SK-N-SH (cell line): ENCODE measurements at regions not wholly inside any gene's neighbourhood (a gene's known extent, or its start where the extent isn't known, plus 50 kb on each side); places are given as distances from the start of the nearest gene placed in this dataset.

Experiments used
- CTCF ChIA-PET: fragments of 300-600, 350-600 bp; formaldehyde crosslinking; extraction: SDS; loops from one replicate; lab custom pipeline; 2021; lab: Yijun Ruan, JAX
- POLR2A ChIA-PET: fragments of 350-600 bp; sonication (Branson Sonifier 250); formaldehyde crosslinking; extraction: SDS; loops from one replicate; lab custom pipeline; 2020; ENCODE audit warnings: antibody characterized with exemption, inconsistent platforms; lab: Yijun Ruan, JAX
- DNase-seq: peaks from one replicate; pipeline ENCODE4 v3.0.0; 2012
- H2AFZ ChIP-seq: fragments of 200-600 bp; sonication (generic); 2 replicates; pipeline ENCODE4 v1.8.1; 2016; ENCODE audit warnings: antibody characterized with exemption, mild to moderate bottlenecking, low read depth
- H3F3A ChIP-seq: fragments of 200-600 bp; sonication (generic); replicated peaks from 2 replicates; pipeline ENCODE3; 2016; ENCODE audit warnings: antibody characterized with exemption, mild to moderate bottlenecking; ENCODE audit not compliant: insufficient read depth
- H3K27ac ChIP-seq, 2 experiments: fragments of 200-500 bp in 1 of 2; fragments of 200-600 bp in 1 of 2; sonication (Bioruptor generic) in 1 of 2; sonication (generic), shearing (Covaris generic) in 1 of 2; 2 replicates each; pipeline versions ENCODE4 v1.5.1 to v1.6.1; 2014 to 2016; ENCODE audit warnings: low read depth in 2 of 2, inconsistent platforms in 1 of 2, low read length in 1 of 2, mild to moderate bottlenecking in 1 of 2, mixed read lengths in 1 of 2
- H3K27me3 ChIP-seq: fragments of 200-600 bp; sonication (generic), shearing (Covaris generic); 2 replicates; pipeline ENCODE4 v1.6.1; 2016; ENCODE audit warnings: mixed run types; ENCODE audit not compliant: insufficient read depth
- H3K36me3 ChIP-seq, 2 experiments: fragments of 200-500 bp in 1 of 2; fragments of 200-600 bp in 1 of 2; sonication (Bioruptor generic) in 1 of 2; sonication (generic) in 1 of 2; replicated peaks in 1 of 2; 2 replicates each; pipeline versions ENCODE3 to v1.5.1; 2014 to 2016; ENCODE audit warnings: low read length in 1 of 2, mild to moderate bottlenecking in 1 of 2; ENCODE audit not compliant: insufficient read depth in 2 of 2, control insufficient read depth in 1 of 2
- H3K4me1 ChIP-seq, 2 experiments: fragments of 200-500 bp in 1 of 2; fragments of 200-600 bp in 1 of 2; sonication (Bioruptor generic) in 1 of 2; sonication (generic), shearing (Covaris generic) in 1 of 2; 2 replicates each; pipeline versions ENCODE4 v1.5.1 to v1.6.1; 2014 to 2016; ENCODE audit warnings: low read depth in 1 of 2, low read length in 1 of 2, mixed run types in 1 of 2; ENCODE audit not compliant: insufficient read depth in 2 of 2, control insufficient read depth in 1 of 2
- H3K4me2 ChIP-seq: fragments of 200-600 bp; sonication (generic), shearing (Covaris generic); 2 replicates; pipeline ENCODE4 v1.6.1; 2017; ENCODE audit warnings: mixed run types
- H3K4me3 ChIP-seq, 2 experiments: fragments of 200-500 bp in 1 of 2; fragments of 200-600 bp in 1 of 2; sonication (Bioruptor generic) in 1 of 2; sonication (generic), shearing (Covaris generic) in 1 of 2; 2 replicates each; pipeline versions ENCODE4 v1.5.1 to v1.8.1; 2014 to 2016; ENCODE audit warnings: low read depth in 2 of 2, inconsistent platforms in 1 of 2, low read length in 1 of 2, mild to moderate bottlenecking in 1 of 2, mixed read lengths in 1 of 2, moderate library complexity in 1 of 2
- H3K79me2 ChIP-seq: fragments of 200-600 bp; sonication (generic); 2 replicates; pipeline ENCODE4 v1.8.1; 2017; ENCODE audit warnings: mild to moderate bottlenecking; ENCODE audit not compliant: insufficient read depth
- H3K9ac ChIP-seq: fragments of 200-600 bp; sonication (generic); 2 replicates; pipeline ENCODE4 v1.6.1; 2017; ENCODE audit warnings: mixed run types
- H3K9me2 ChIP-seq: fragments of 200-600 bp; sonication (generic); 2 replicates; pipeline ENCODE4 v1.6.1; 2017; ENCODE audit warnings: mixed run types
- H3K9me3 ChIP-seq: fragments of 200-600 bp; sonication (generic); 2 replicates; pipeline ENCODE4 v1.6.1; 2017; ENCODE audit warnings: mixed run types, mild to moderate bottlenecking, moderate library complexity
- H4K20me1 ChIP-seq: fragments of 200-600 bp; sonication (generic); 2 replicates; pipeline ENCODE4 v1.6.1; 2017; ENCODE audit warnings: mild to moderate bottlenecking, mixed run types; ENCODE audit not compliant: insufficient read depth
- EZH2phosphoT487 ChIP-seq: fragments of 200-600 bp; sonication (generic); IDR thresholded peaks from 2 replicates; pipeline ENCODE4 v1.6.1; 2017; ENCODE audit warnings: low read depth, mixed run types, mild to moderate bottlenecking, antibody characterized with exemption, moderate library complexity, borderline replicate concordance
- FOXJ3 ChIP-seq: sonication (generic); formaldehyde crosslinking; IDR thresholded peaks from 2 replicates; pipeline ENCODE4 v1.5.1; 2020; ENCODE audit warnings: mild to moderate bottlenecking, missing genetic modification reagents
- FOXM1 ChIP-seq: IDR thresholded peaks from 2 replicates; pipeline ENCODE4 v1.4.0; 2012; ENCODE audit warnings: low read depth, mild to moderate bottlenecking
- GABPA ChIP-seq: IDR thresholded peaks from 2 replicates; pipeline ENCODE4 v1.4.0; 2012; ENCODE audit warnings: low read depth, mild to moderate bottlenecking
- GATA2 ChIP-seq: sonication (generic); formaldehyde crosslinking; IDR thresholded peaks from 2 replicates; pipeline ENCODE4 v1.5.0; 2020; ENCODE audit warnings: mild to moderate bottlenecking, missing genetic modification reagents
- NFIC ChIP-seq: IDR thresholded peaks from 2 replicates; pipeline ENCODE4 v1.4.0; 2012; ENCODE audit warnings: borderline replicate concordance
- PBX3 ChIP-seq: IDR thresholded peaks from 2 replicates; pipeline ENCODE4; 2012
- RCOR1 ChIP-seq: fragments of 150-350 bp; IDR thresholded peaks from 2 replicates; pipeline ENCODE4 v1.6.1; 2017; ENCODE audit warnings: antibody characterized with exemption, low read length
- REST ChIP-seq: IDR thresholded peaks from 2 replicates; pipeline ENCODE4 v1.6.1; 2012; ENCODE audit warnings: mild to moderate bottlenecking, low read depth, low read length, moderate library complexity
- RXRA ChIP-seq: IDR thresholded peaks from 2 replicates; pipeline ENCODE4 v1.4.0; 2012; ENCODE audit warnings: low read depth, mild to moderate bottlenecking, borderline replicate concordance
- TAF1 ChIP-seq: IDR thresholded peaks from 2 replicates; pipeline ENCODE4 v1.6.1; 2012; ENCODE audit warnings: low read depth, mild to moderate bottlenecking, low read length, moderate library complexity, borderline replicate concordance
- TCF12 ChIP-seq: IDR thresholded peaks from 2 replicates; pipeline ENCODE4 v1.4.0; 2012
- TEAD4 ChIP-seq: IDR thresholded peaks from 2 replicates; pipeline ENCODE4 v1.4.0; 2012; ENCODE audit warnings: mild to moderate bottlenecking, borderline replicate concordance; ENCODE audit not compliant: insufficient read depth
- USF2 ChIP-seq: fragments of 150-350 bp; IDR thresholded peaks from 2 replicates; pipeline ENCODE4 v1.6.1; 2017; ENCODE audit warnings: antibody characterized with exemption, low read length, low read depth, borderline replicate concordance
- YY1 ChIP-seq: IDR thresholded peaks from 2 replicates; pipeline ENCODE4 v1.4.0; 2012; ENCODE audit warnings: low read depth, mild to moderate bottlenecking
- WGBS: methylation state at CpG from one replicate; pipeline ENCODE4 v1.1.6; 2017; ENCODE audit warnings: low lambda C conversion rate; 5-methylcytosine and 5-hydroxymethylcytosine counted together

GRCh38 chr7:106464651-106465050 lies 179.9 kb upstream of the NAMPT start:
- H3K9ac ChIP-seq = no peak overlapping the region
- no peak overlapping the region for H3K4me3 ChIP-seq
- no peaks in the 10 kb centered on the region for H3K27me3 ChIP-seq
- no peaks in the 10 kb centered on the region for H3K9me3 ChIP-seq
- H3K4me1 ChIP-seq = peaks cover 0 to 4% of the 10 kb centered on the region in 2 experiments; a peak in 1 of 4 replicates
- DNase-seq = no peak
- TF ChIP-seq YY1 (no peak), EZH2phosphoT487 (no peak), NFIC (no peak), USF2 (no peak), PBX3 (no peak), GABPA (no peak), RCOR1 (no peak), TCF12 (no peak), REST (no peak), RXRA (no peak), FOXM1 (no peak), TEAD4 (no peak), FOXJ3 (CRISPR knock-in tag) (no peak), TAF1 (no peak), GATA2 (no peak)
- H3K4me2 ChIP-seq = no peak overlapping the region
- CTCF ChIA-PET = interaction anchor here (0.8 to 10.7 kb wide), 9 partner anchors 12 to 808 kb away, joined by 3 to 395 read pairs (median 3); partner anchors contain the start of gene CCDC71L
- no peak overlapping the region for H2AFZ ChIP-seq
- H3K27ac ChIP-seq = no peak overlapping the region
- H3K36me3 ChIP-seq = no peaks in the 10 kb centered on the region
- H3K9me2 ChIP-seq = no peaks in the 10 kb centered on the region
- POLR2A ChIA-PET = no interaction called here
- H4K20me1 ChIP-seq = no peaks in the 10 kb centered on the region
- H3K79me2 ChIP-seq = no peaks in the 10 kb centered on the region
- H3F3A ChIP-seq = no peaks in the 10 kb centered on the region
- 90% methylated on average over 2 of the region's 2 CpGs for WGBS
